GM23248 (cell line): ENCODE measurements at regions not wholly inside any gene's neighbourhood (a gene's known extent, or its start where the extent isn't known, plus 50 kb on each side); places are given as distances from the start of the nearest gene placed in this dataset.
"Not testable (repeated sequence)": the region's sequence is repeated elsewhere in the genome, so short reads cannot be mapped to it uniquely, and the experiment has no call there.

Source experiments
- DNase-seq: peaks from one replicate; pipeline ENCODE4 v3.0.0-alpha.2; 2015
- H2AFZ ChIP-seq: fragments of 200-600 bp; sonication (generic); 2 replicates; pipeline ENCODE4 v1.6.1; 2016; ENCODE audit warnings: antibody characterized with exemption
- H3F3A ChIP-seq: fragments of 200-600 bp; sonication (generic); 2 replicates; pipeline ENCODE4 v1.6.1; 2016; ENCODE audit warnings: mild to moderate bottlenecking, antibody characterized with exemption, mixed run types; ENCODE audit not compliant: insufficient read depth
- H3K27ac ChIP-seq: fragments of 200-600 bp; sonication (generic); 2 replicates; pipeline ENCODE4 v1.5.1; 2016; ENCODE audit warnings: mild to moderate bottlenecking
- H3K27me3 ChIP-seq: fragments of 200-600 bp; sonication (generic); replicated peaks from 2 replicates; pipeline ENCODE4 v1.6.1; 2016; ENCODE audit warnings: mild to moderate bottlenecking; ENCODE audit not compliant: insufficient read depth
- H3K36me3 ChIP-seq: fragments of 200-600 bp; sonication (generic); 2 replicates; pipeline ENCODE4 v1.6.1; 2016; ENCODE audit warnings: low read depth, mild to moderate bottlenecking
- H3K4me1 ChIP-seq: fragments of 200-600 bp; sonication (generic); 2 replicates; pipeline ENCODE4 v1.6.1; 2016; ENCODE audit warnings: mild to moderate bottlenecking; ENCODE audit not compliant: insufficient read depth
- H3K4me2 ChIP-seq: fragments of 200-600 bp; sonication (generic); one replicate; pipeline ENCODE4 v1.6.1; 2016; ENCODE audit warnings: mild to moderate bottlenecking; ENCODE audit not compliant: unreplicated experiment
- H3K4me3 ChIP-seq: fragments of 200-600 bp; sonication (generic); 2 replicates; pipeline ENCODE4 v1.5.1; 2016; ENCODE audit warnings: mild to moderate bottlenecking
- H3K79me2 ChIP-seq: fragments of 200-600 bp; sonication (generic); 2 replicates; pipeline ENCODE4 v1.6.1; 2016; ENCODE audit warnings: mild to moderate bottlenecking; ENCODE audit not compliant: insufficient read depth
- H3K9ac ChIP-seq: fragments of 200-600 bp; sonication (generic); 2 replicates; pipeline ENCODE4 v1.6.1; 2016; ENCODE audit warnings: mild to moderate bottlenecking
- H3K9me2 ChIP-seq: fragments of 200-600 bp; sonication (generic); 2 replicates; pipeline ENCODE4 v1.6.1; 2016; ENCODE audit warnings: mixed run types, mild to moderate bottlenecking, moderate library complexity; ENCODE audit not compliant: insufficient read depth
- H3K9me3 ChIP-seq: fragments of 200-600 bp; sonication (generic); one replicate; pipeline ENCODE4 v1.6.1; 2017; ENCODE audit warnings: low read depth
- H4K20me1 ChIP-seq: fragments of 200-600 bp; sonication (generic); 2 replicates; pipeline ENCODE4 v1.6.0; 2016; ENCODE audit not compliant: insufficient read depth
- EZH2 ChIP-seq: fragments of 200-600 bp; sonication (generic); IDR thresholded peaks from 2 replicates; pipeline ENCODE4 v1.6.1; 2018; ENCODE audit warnings: antibody characterized with exemption, mild to moderate bottlenecking; ENCODE audit not compliant: insufficient read depth, poor library complexity, severe bottlenecking
- EZH2phosphoT487 ChIP-seq: fragments of 200-600 bp; sonication (generic); IDR thresholded peaks from 2 replicates; pipeline ENCODE4 v1.6.1; 2018; ENCODE audit warnings: antibody characterized with exemption, moderate library complexity, mild to moderate bottlenecking, low read depth; ENCODE audit not compliant: insufficient read depth
- WGBS, 2 experiments: methylation state at CpG; one replicate each; pipeline ENCODE4 v1.1.6; 2015 to 2017; ENCODE audit warnings: low lambda C conversion rate in 2 of 2, low coverage in 1 of 2; ENCODE audit errors: missing lambda C conversion rate in 2 of 2; 5-methylcytosine and 5-hydroxymethylcytosine counted together
- in situ Hi-C: fragments of 300-500 bp; cut with MboI; formaldehyde crosslinking; loops from 2 replicates; pipeline ENCODE4 v1.15.0; 2020

DNA sequence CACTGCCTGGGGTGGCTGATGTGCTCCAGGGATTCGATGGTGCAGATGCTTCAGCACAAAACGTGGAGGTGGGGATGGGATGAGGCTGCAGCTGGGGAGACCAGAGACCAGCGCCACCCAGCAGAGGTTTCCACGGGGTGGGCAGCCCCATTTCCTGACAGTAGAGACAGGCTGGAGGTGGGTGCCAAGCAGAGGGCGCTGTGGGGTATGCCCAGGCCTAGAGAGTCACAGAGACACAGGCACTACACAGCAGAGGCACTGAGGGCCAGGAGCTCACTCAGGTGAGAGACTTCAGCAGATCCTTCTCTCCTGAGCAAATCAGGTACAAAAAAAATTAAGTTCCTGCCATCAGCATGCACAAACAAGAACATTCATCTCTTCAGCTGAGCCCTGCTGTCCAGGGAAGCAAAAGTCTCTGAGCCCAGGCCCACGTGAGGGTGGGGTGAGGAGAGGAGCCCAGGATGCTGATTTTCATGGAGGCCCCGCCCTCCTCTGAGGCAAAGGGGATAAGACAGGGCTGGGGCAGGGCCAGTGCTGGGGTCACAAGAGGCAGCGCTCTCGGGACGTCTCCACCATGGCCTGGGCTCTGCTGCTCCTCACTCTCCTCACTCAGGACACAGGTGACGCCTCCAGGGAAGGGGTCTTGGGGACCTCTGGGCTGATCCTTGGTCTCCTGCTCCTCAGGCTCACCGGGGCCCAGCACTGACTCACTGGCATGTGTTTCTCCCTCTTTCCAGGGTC, 53.1 kb downstream of the GGTLC2 start:
- Histone ChIP-seq H4K20me1 (no peaks in the 10 kb centered on the region), H3F3A (no peaks in the 10 kb centered on the region), H3K4me2 (no peak overlapping the region), H3K4me1 (peaks cover 9% of the 10 kb centered on the region; the same call in 1 of the 2 replicates), H3K9ac (no peak overlapping the region), H3K4me3 (no peak overlapping the region), H3K9me2 (no peaks in the 10 kb centered on the region), H3K9me3 (no peaks in the 10 kb centered on the region), H3K27ac (no peak overlapping the region), H3K27me3 (peaks cover 3% of the 10 kb centered on the region; the same call in 1 of the 2 replicates), H2AFZ (no peak overlapping the region), H3K36me3 (no peaks in the 10 kb centered on the region), H3K79me2 (no peaks in the 10 kb centered on the region)
- TF ChIP-seq EZH2 (no peak), EZH2phosphoT487 (no peak)
- in situ Hi-C loops: no loop called here
- WGBS, 2 experiments: 42 to 70% methylated on average over 8 to 12 of the region's 12 CpGs
- DNase-seq: no peak

DNA sequence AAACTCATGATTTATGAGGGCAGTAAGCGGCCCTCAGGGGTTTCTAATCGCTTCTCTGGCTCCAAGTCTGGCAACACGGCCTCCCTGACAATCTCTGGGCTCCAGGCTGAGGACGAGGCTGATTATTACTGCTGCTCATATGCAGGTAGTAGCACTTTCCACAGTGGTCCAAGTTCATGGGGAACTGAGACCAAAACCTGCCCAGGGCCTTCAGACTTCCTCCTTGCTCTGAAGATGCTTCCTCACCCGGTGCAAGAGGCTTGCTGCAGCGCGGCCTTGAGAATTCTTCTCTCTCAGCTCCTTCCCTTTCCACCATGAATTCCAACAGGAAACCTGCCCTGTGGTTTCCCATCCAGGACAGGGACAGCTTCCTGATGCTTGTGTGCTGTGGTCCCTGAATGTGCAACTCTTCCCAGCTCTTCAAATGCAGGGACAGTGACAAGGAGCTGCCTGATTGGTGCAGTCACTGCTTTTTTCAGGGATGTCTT, 53.9 kb downstream of the GGTLC2 start:
- in situ Hi-C loops: no loop called here
- Histone ChIP-seq H3K9me3 (no peaks in the 10 kb centered on the region), H3K4me1 (peaks cover 3% of the 10 kb centered on the region; the same call in 1 of the 2 replicates), H3K79me2 (no peaks in the 10 kb centered on the region), H3F3A (peaks cover 2% of the 10 kb centered on the region; the same call in 1 of the 2 replicates), H2AFZ (no peak overlapping the region), H3K27me3 (peaks cover 3% of the 10 kb centered on the region; the same call in 1 of the 2 replicates), H3K9me2 (no peaks in the 10 kb centered on the region), H3K27ac (no peak overlapping the region), H3K4me2 (no peak overlapping the region), H4K20me1 (no peaks in the 10 kb centered on the region), H3K36me3 (no peaks in the 10 kb centered on the region), H3K4me3 (no peak overlapping the region), H3K9ac (no peak overlapping the region)
- TF ChIP-seq EZH2: no peak
- 81 to 94% methylated on average over 7 of the region's 7 CpGs for WGBS, 2 experiments
- DNase-seq: no peak

DNA sequence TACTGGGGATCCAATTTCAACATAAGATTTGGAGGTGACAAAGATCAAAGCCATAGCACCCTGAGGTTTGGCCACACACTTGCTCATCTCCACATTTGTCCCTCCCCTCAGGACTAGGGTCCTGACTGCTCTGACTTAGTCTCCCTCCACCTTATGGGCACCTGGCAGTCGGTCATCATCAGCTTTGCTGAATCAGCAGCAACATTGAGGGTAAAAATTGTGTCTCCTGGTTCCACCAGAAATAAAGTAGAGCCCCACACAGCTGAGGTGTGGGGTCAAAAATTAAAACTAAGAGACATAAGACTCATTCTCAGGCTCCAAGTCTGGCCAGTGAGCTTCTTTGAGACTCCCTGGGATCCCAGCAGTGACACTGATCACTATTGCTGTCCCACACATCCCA, 56.2 kb downstream of the GGTLC2 start:
- Histone ChIP-seq H3K9me2 (no peaks in the 10 kb centered on the region), H3K9ac (no peak overlapping the region), H2AFZ (no peak overlapping the region), H3K79me2 (no peaks in the 10 kb centered on the region), H3F3A (peaks cover 6% of the 10 kb centered on the region; the same call in 1 of the 2 replicates), H3K4me3 (no peak overlapping the region), H3K27me3 (peaks cover 3% of the 10 kb centered on the region; the same call in 1 of the 2 replicates), H3K9me3 (no peaks in the 10 kb centered on the region), H3K27ac (no peak overlapping the region), H3K4me2 (no peak overlapping the region), H3K36me3 (no peaks in the 10 kb centered on the region), H4K20me1 (no peaks in the 10 kb centered on the region), H3K4me1 (no peaks in the 10 kb centered on the region)
- 80 to 92% methylated on average over 1 of the region's 1 CpG for WGBS, 2 experiments
- in situ Hi-C loops: no loop called here
- no peak for DNase-seq
- TF ChIP-seq EZH2: no peak
- no peak for TF ChIP-seq EZH2phosphoT487

DNA sequence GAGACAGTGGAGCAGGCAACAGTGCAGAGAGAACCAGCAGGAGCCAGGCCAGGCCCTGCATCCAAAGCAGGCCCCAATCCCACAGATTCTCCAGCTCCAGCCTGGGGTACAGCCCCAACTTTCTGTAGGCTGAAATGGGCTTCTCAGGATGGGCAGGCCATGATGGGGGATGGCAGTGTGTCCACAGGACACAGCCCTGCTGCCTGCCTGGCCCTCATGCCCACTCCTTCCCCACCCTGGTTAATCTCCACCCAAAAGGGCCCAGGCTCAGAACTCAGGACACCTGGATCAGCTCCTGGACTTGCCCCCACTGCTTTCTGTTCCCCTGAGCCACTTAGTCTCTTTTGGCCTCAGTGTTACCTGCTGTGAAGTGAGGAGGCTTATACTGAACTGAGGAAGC, 57.1 kb downstream of the GGTLC2 start:
- H3K79me2 ChIP-seq, in situ Hi-C loops, DNase-seq, H3K9me2 ChIP-seq, H3K4me1 ChIP-seq, H3K4me2 ChIP-seq, H3K9me3 ChIP-seq, H3K9ac ChIP-seq, H3K27ac ChIP-seq, H3F3A ChIP-seq, H4K20me1 ChIP-seq, H3K4me3 ChIP-seq, H2AFZ ChIP-seq, H3K36me3 ChIP-seq, H3K27me3 ChIP-seq: not testable (repeated sequence)
